Kidney (tissue), 13 donors: ENCODE measurements at regions not wholly inside any gene's neighbourhood (a gene's known extent, or its start where the extent isn't known, plus 50 kb on each side); places are given as distances from the start of the nearest gene placed in this dataset.

Experiments used
- DNase-seq, 5 donors: peaks; one replicate each; pipeline ENCODE4 v3.0.0-alpha.2; 2013 to 2020
- FAIRE-seq: peaks from 2 replicates; lab custom pipeline; 2012; peaks lifted over from hg19 to GRCh38; lab: Jason Lieb, UNC
- H3K27ac ChIP-seq, 2 donors: one replicate each; pipeline ENCODE4 v1.7.0; 2013; ENCODE audit warnings: low read depth in 2 of 2, low read length in 2 of 2, inconsistent platforms in 1 of 2
- H3K27me3 ChIP-seq: one replicate; pipeline ENCODE4 v1.7.1; 2013; ENCODE audit warnings: low read length, inconsistent platforms; ENCODE audit not compliant: control insufficient read depth, insufficient read depth
- H3K36me3 ChIP-seq, 3 donors: one replicate each; pipeline versions ENCODE4 v1.7.0 to v1.7.1; 2013; ENCODE audit warnings: low read length in 3 of 3, control low read depth in 1 of 3, inconsistent platforms in 1 of 3; ENCODE audit not compliant: insufficient read depth in 3 of 3, control insufficient read depth in 2 of 3
- H3K4me1 ChIP-seq, 3 donors: one replicate each; pipeline versions ENCODE4 v1.7.0 to v1.7.1; 2013; ENCODE audit warnings: low read length in 3 of 3, inconsistent platforms in 1 of 3, low read depth in 1 of 3; ENCODE audit not compliant: control insufficient read depth in 2 of 3, insufficient read depth in 2 of 3
- H3K4me3 ChIP-seq, 3 donors: one replicate each; pipeline versions ENCODE4 v1.7.0 to v1.8.1; 2013; ENCODE audit warnings: low read length in 3 of 3, control low read depth in 1 of 3, inconsistent platforms in 1 of 3
- H3K9ac ChIP-seq, 3 donors: one replicate each; pipeline versions ENCODE4 v1.7.0 to v1.7.1; 2013; ENCODE audit warnings: low read length in 3 of 3, control low read depth in 1 of 3, inconsistent platforms in 1 of 3
- H3K9me3 ChIP-seq, 3 donors: one replicate each; pipeline versions ENCODE4 v1.7.0 to v1.7.1; 2013; ENCODE audit warnings: low read length in 3 of 3, control low read depth in 1 of 3, inconsistent platforms in 1 of 3; ENCODE audit not compliant: control insufficient read depth in 2 of 3, insufficient read depth in 1 of 3
- intact Hi-C: fragments of 100-400 bp; cut with DNase I; formaldehyde crosslinking; loops from one replicate; pipeline ENCODE4 v1.11.1; 2022
- TF ChIP-seq, protein P1 (sequence below): IDR thresholded peaks from 3 replicates; pipeline ENCODE4 v1.5.1; 2012; ENCODE audit warnings: mild to moderate bottlenecking, moderate library complexity, borderline replicate concordance; ENCODE audit not compliant: insufficient read depth; ENCODE audit errors: extremely low read depth
- donor health status: control.
- donor health status: control.
- donor health status: control.
- donor health status: control.
- donor health status: control.
- donor health status: DM: yes; HTN: yes; CAD: no.
- donor health status: Normal renal cell carcinoma (clear cell type).

DNA sequence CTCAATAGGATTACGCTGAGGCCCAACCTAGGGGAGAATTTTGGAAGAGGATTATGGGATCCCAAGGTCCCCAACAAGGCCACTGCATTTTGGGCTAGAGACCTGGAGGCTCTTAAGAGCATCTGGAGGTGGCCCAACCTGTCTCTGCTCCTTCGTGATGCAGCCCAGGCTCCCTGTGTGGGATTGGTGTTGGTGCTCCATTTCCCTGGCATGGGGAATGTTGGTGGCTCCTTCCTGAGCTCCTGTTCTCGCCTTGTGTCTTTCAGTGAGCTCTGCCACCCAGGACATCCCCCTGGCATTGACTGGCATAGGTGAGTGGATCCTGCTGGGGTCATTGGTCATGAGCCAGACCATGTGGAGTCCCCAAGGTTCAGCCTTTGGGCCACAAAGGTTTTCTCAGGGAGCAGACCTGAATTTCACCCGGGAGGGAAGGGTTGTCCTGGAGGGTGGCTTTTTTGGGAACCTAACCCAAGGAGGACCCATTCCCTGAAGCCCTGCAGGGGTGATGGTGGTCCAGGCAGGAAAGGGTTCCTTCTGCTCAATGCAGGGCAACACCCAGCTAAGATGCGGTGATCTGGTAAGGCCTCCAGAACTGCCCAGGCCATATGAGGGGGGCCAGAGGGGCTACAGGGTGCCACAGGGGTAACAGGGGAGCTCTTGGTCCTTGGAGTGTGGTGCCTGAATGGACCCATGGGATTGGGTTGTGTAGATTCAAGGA, 202.5 kb downstream of the UBE3A start:
- intact Hi-C loops, result no loop called here
- FAIRE-seq, result no peak
- DNase-seq, result peak in 1 of 5 donors; percentile 16
- TF ChIP-seq, protein P1, sequence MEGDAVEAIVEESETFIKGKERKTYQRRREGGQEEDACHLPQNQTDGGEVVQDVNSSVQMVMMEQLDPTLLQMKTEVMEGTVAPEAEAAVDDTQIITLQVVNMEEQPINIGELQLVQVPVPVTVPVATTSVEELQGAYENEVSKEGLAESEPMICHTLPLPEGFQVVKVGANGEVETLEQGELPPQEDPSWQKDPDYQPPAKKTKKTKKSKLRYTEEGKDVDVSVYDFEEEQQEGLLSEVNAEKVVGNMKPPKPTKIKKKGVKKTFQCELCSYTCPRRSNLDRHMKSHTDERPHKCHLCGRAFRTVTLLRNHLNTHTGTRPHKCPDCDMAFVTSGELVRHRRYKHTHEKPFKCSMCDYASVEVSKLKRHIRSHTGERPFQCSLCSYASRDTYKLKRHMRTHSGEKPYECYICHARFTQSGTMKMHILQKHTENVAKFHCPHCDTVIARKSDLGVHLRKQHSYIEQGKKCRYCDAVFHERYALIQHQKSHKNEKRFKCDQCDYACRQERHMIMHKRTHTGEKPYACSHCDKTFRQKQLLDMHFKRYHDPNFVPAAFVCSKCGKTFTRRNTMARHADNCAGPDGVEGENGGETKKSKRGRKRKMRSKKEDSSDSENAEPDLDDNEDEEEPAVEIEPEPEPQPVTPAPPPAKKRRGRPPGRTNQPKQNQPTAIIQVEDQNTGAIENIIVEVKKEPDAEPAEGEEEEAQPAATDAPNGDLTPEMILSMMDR, result no peak
- no peak overlapping the region for H3K9ac ChIP-seq
- no peaks in the 10 kb centered on the region for H3K27me3 ChIP-seq
- H3K36me3 ChIP-seq, result no peaks in the 10 kb centered on the region
- H3K27ac ChIP-seq, result no peak overlapping the region
- H3K4me3 ChIP-seq, result no peak overlapping the region
- peaks cover 0 to 4% (median 0%) of the 10 kb centered on the region in 3 donors for H3K9me3 ChIP-seq
- H3K4me1 ChIP-seq, result no peaks in the 10 kb centered on the region

DNA sequence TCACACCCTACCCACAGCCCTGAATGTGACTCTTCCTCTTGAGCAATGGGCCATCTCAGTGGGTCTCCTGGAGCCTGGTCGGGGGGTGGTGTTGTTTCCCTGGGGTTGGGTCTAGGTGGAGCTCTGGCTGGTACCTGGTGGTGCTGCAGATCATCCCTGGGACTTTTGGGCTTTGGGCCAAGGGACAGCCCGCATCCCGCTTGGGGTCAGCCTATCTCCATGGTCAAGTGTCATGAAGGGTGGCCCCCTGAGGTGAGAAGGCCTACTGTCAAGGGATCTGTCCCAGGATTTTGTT, 202.0 kb downstream of the UBE3A start:
- H3K27ac ChIP-seq, result no peak overlapping the region
- no peak overlapping the region for H3K9ac ChIP-seq
- H3K9me3 ChIP-seq, result peaks cover 0 to 4% (median 0%) of the 10 kb centered on the region in 3 donors
- no peaks in the 10 kb centered on the region for H3K36me3 ChIP-seq
- no peak overlapping the region for H3K4me3 ChIP-seq
- TF ChIP-seq, protein P1, result no peak
- intact Hi-C loops, result no loop called here
- no peaks in the 10 kb centered on the region for H3K27me3 ChIP-seq
- DNase-seq (peak in 1 of 5 donors; percentile 9), FAIRE-seq (no peak)
- H3K4me1 ChIP-seq, result no peaks in the 10 kb centered on the region

DNA sequence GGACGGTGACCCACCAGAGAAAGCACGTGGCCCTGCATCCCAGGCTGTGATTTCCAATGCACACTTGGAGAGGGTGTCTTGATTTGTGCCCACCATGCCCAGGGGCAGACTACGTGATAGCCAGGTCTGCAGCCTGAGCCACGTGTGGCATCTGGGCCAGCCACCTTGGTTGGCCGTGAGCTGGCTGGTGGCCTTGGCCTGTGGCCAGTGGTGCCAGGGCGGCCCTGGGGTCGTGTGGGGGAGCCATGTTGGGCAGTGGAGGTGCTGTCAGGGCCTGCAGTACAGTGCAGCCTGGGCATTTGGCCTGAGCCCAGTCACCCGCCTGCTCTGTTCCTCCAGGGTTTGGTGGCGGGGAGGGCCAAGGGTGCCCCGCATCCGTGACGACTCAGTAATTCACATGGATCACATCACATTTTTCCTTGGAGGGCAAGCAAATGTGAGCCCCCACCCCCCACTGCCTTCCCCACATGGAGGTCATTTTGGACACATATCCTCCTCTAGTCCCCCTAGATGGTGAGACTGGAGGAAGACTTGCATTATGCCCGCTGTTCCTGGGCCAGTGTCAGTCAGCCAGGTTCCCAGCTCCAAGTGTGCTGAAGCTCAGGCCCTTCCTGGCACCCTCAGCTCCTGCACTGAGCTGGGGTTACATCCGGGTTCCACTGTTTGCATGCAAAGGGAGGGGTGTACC, 201.4 kb downstream of the UBE3A start:
- Histone ChIP-seq H3K27ac (no peak overlapping the region), H3K9me3 (peaks cover 0 to 4% (median 0%) of the 10 kb centered on the region in 3 donors), H3K4me3 (no peak overlapping the region), H3K9ac (no peak overlapping the region), H3K36me3 (no peaks in the 10 kb centered on the region), H3K27me3 (no peaks in the 10 kb centered on the region), H3K4me1 (no peaks in the 10 kb centered on the region)
- intact Hi-C loops, result no loop called here
- TF ChIP-seq, protein P1, result no peak
- peak in 1 of 5 donors; percentile 53 for DNase-seq
- FAIRE-seq, result no peak
